GM19463 (cell line): ENCODE measurements at regions not wholly inside any gene's neighbourhood (a gene's known extent, or its start where the extent isn't known, plus 50 kb on each side); places are given as distances from the start of the nearest gene placed in this dataset.
A peak's percentile ranks its signal among the peaks of the same experiment; 100 is the strongest.
"Not testable (repeated sequence)": the region's sequence is repeated elsewhere in the genome, so short reads cannot be mapped to it uniquely, and the experiment has no call there.

Source experiments
- ATAC-seq: cut with Tn5 transposase; IDR thresholded peaks from one replicate; pipeline ENCODE4 v1.9.1; 2021; ENCODE audit warnings: mild to moderate bottlenecking, moderate library complexity; ENCODE audit not compliant: unreplicated experiment

DNA sequence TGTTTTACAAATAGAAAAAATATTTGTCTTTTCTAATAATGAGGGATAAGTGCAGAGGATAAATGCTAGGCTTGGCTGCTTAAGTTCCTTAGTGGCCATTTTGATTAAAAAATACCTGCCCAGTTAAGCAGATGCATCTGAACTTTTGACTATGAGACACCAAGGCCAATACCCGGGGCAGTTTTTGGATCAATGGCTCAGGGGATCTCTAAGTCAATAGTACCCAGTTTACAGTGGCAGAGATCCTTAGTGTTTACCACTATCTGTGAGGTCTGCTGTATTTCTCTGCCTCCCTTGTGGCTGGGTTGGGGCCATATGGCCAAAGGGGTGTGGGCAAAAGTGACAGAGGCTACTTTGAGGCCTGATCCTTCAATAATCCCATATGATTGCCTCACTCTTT is 184.5 kb upstream of the MAST4 start:
- no peak for ATAC-seq

DNA sequence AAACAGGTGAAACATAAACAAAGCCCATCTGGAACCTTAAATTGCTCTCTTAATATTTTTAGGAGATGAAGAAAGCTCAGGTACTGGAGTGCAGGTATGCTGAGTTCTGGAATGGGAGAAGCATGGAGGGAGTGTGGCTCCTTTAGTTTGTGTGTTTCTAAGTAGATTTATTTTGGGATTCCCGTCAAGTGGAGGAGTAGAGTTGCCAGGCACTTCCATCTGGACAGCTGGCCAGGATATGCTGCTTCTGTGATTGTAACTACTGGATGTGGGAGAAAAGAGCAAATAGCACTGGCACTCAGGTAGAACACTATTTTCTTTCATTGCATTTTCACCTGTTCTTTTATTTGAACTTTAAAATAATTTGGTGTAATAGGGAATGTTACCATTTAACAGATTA is 182.3 kb upstream of the MAST4 start:
- ATAC-seq: no peak

DNA sequence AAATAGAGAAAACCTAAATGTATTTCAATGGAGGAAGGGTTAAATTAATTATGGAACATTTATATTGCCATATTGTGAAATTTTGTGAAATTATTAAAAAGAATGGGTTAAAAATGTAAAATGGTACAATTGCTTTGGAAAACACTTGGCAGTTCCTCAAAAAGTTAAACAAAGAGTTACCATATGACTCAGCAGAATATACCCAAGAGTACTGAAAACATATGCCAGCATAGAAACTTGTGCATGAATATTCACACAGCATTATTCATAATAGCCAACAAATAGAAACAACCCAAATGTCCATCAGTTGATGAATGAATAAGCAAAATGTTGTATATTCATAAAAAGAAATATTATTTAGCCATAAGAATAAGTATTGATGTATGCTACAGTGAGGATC is 181.0 kb upstream of the MAST4 start:
- no peak for ATAC-seq

DNA sequence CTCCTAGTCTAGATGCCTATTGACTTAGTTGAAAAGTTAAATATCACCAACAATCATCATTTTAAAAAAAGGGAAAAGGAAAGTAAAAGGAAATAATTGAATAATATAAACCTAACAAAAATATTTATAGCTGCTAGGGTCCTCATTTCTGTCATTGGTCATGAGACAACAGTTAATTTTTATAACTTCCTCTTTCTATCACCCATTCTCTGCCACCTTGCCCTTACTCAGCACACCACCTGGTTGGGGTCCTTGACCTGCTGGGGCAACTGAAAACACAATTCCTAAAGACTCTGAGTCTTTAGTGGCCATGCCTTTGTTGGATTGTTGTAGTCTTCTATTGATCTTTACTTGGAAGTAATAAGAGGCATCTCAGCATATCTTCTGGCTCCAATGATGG is 179.5 kb upstream of the MAST4 start:
- no peak for ATAC-seq

DNA sequence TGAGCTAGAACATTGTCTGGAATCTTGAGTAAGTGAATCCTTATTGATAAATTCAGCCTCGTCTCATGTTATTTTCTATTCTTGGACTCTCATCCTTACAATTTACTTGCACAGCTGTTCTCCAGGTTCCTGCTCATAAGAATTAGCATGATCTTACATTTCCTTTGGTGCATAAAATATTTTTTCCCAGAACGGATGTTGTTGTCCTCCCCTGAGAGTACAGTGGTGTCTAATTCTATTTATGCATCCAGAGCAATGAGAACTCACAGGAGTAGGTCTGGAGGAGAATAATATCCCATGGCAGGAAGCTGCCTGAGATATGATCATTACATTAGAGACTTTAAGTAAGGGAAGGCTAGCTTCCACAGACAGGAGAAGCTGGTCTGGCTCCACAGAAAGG is 178.4 kb upstream of the MAST4 start:
- ATAC-seq: no peak

DNA sequence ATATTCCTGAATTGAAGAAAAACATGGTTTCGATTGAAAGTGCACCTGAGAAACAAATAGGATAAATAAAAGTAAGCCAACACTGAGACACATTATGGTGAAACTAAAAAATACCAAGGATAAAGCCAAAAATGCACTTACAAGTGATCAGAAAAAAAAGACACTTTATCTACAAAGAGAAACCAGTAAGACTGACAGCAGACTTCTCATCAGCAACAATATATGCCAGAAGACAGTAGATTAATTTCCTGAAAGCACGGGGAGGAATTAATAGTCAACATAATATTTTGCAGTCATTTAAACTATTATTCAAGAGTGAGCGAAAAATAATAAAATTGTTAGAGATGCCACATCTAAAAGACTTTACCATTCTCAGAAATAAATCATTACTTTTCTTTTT is 172.7 kb upstream of the MAST4 start:
- ATAC-seq: no peak

DNA sequence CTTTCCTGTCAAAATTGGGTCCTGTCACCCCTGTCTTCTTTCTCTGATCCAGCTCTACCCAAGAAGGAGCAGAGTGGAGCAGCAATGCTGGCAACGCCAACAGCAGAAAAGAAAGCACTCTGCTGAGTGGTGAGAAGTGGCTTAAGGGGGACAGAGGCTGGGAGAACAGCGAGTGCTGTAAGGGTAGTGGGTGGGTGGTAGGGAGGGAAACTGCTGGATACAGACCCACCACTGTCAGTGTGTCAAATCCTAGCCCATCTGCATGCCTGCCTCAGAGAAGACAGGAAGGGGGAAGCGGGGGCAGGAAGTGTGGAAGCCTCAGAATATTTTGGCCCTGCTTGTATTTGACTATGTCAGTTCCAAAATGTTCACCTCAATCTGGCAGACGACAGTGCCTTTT is 170.4 kb upstream of the MAST4 start:
- ATAC-seq: no peak

DNA sequence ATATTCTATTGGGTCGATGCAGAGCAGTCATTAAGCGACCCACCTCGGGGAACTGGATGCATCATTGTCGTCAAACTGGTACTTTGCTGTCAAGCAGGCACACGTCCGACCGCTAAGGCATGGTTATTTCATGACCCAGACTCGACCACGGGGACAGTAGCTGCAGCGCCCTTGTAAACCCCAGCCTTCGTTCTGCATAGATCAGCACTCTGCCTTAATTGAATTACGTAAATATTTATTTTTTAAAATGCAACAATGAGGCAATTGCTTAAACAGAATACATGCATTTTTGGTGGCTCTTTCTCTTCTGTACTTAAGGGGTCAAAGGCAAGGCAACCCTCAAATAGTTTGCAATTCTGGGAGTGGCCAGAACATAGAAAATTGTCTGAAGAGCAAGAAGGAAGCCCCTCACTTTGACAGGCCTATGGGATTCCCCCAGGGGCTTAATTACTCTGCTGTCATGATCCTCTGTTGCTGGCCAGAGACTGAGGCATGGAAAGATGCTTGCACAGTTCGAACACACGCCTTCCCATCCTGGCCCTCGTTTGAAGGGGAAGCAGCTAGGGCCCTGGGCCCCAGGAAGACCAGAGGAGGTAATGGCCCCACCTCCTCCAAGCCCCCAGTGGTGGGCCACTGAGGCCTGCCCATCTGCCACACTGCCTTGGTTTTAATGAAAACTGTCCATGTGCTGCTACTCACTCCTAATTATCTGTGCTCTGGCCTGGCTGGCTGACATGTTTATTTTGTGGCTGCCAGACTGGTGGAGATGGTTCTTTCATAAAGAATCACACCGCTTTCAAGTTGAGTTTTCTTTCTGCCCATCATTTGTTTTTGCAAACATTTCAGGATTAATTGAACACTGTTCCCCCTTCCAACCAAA is 169.7 kb upstream of the MAST4 start:
- no peak for ATAC-seq

DNA sequence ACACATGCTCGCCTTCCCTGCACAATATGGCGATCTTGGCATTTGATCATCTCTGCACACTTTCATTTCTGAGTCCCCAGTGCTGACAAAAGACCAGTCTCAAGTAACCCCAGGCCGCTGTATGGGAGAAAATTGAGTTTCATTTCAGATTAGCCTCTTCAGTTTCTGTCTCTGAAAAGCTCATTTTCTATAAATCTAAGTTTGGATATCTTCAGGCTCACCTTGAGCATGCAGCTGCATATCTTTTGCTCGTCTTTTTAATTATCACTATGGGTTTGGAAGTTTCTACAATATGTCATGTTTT is 169.1 kb upstream of the MAST4 start:
- ATAC-seq: no peak

DNA sequence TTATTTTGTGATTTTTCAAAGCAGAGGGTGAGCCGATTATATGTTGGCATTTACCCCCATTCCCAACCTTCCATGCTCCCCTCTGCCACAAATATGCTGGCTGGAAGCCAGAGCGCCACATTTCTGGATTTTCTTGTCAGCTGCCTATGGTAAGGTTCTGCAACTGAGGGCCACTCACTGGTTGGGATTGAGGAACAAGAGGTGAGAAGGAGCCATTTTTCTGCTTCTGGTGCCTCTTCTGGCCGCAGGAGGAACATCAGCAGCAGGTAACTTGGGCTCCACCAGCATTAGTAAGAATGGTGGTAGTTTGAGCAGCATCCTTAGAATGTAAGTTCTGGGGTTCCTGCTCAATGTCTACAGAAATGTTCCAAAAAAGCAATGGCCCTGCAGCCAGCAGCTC is 159.5 kb upstream of the MAST4 start:
- ATAC-seq: no peak

DNA sequence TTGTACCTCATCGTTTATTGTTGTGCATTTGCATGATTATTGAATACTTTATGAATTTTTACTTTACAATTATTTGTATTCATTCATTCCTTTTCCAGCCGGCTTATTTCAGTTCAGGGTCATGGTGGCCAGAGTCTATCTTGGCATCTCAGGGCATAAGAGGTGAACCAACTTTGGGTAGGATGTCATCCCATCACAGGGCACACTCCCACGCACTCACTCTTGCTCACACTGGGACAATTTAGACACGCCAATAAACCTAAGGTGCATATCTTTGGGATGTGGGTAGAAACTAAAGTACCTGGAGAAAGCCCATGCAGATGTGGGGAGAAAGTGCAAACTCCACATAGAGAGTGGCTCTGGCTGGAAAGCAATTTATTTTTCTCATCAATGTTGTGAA is 158.1 kb upstream of the MAST4 start:
- no peak for ATAC-seq

DNA sequence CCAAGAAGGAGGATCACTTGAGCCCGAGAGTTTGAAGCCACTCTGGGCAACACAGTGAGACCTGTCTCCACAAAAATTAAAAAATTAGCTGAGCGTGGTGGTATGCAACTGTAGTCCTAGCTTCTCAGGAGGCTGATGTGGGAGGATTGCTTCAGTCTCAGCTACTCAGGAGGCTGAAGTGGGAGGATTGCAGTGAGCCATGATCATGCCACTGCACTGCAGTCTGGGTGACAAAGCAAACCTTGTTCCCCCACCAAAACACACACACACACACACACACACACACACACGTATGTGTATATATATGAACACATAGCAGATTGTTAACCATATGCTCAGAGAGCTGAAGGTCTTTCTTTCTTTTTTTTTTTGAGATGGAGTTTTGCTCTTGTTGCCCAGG is 157.5 kb upstream of the MAST4 start:
- ATAC-seq: no peak

DNA sequence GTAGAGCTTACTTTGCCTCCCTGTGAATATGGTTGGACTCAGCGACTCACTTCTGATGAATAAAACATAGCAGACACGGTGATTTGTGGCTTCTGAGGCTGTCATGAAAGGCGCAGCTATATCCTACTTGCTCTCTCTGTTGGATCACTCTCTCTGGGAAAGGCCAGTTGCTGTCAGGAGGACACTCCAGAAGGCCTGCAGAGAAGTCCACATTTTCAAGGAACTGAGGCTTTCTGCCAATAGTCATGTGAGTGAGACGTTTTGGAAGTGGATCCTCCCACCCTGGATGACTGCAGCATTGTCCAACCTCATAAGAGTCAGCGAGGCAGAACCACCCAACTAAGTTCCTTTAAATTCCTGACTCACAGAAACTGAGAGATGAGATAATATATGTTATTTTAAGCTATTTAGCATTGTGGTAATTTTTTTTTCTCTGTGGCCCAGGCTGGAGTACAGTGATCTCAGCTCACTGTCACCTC is 156.0 kb upstream of the MAST4 start:
- peak; percentile 72 for ATAC-seq

DNA sequence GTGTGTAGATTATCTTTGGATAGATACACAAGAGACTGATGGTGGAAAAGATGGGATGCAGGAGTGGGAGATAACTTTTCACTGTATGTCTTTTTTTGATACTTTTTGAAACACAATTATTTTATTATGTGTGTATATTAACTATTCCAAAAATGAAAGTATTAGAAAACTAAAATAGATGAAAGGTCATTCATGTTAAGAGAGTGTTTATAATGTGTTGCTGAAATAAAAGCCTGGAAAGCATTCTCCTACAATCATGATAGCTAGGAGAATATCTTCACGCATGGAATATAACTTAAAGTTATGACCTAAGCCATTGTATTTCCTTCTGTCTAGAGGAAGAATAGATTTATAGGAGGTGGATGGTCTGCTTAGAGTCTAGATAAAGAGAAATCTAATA is 154.8 kb upstream of the MAST4 start:
- ATAC-seq: no peak

DNA sequence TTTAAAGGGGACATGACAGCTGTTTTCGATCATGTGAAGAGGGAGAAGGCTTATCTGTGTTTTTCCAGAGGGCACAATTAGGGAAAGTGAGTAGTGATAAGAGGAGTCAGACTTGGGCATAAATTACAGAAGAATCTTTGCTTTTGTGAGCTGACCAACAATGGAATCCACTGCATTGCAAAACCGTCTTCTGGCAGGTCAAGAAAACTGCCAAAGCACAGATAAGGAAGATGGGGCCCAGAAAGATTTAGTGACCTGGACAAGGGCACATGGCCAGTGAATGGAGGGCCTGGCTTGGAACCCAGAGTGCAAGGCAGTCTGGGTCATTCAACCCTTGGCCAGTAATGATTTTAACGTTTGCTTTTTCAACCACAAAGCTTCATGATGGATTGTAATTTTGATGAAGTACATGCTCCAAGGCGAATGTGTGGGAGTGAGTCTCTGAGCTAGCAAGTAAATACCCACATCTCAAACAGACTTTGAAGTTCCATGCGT is 153.2 kb upstream of the MAST4 start:
- no peak for ATAC-seq

DNA sequence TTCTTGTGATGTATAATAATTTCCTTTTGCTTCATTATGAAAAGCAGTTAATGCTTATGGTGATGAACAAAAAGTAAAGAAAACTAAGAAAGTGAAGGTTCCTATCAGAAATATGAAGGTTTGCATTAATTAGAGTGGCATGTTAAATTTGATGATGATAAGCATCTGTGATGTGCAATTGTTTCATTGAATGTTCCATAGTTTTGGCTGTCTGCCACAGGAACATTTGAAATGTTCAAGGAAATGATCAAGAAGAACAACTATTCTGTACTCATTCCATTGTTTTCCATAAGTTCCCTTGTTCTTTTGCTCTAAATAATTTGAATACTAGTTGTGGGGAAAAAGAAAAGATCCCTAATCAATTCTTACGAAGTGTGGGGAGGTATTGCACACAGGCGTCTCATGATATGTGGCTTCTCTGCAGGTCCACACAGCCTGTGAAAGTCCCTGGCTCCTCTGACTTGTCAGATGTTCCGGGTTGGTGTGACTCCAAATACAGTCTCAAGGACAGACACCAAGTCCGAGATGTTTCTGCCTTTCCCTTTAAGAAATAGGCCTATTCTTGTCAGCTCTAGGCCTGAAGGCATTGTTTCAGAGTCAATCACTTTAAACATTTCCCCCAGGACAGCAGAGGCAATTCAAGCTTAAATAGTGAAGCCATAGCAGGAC is 152.6 kb upstream of the MAST4 start:
- ATAC-seq: no peak

DNA sequence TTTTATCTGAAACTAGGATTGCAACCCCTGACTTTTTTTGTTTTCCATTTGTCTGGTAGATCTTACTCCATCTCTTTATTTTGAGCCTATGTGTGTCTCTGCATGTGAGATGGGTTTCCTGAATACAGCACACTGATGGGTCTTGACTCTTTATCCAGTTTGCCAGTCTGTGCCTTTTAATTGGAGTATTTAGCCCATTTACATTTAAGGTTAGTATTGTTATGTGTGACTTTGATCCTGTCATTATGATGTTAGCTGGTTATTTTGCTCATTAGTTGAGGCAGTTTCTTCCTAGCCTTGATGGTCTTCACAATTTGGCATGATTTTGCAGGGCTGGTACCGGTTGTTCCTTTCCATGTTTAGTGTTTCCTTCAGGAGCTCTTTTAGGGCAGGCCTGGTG is 148.1 kb upstream of the MAST4 start:
- ATAC-seq: not testable (repeated sequence)

DNA sequence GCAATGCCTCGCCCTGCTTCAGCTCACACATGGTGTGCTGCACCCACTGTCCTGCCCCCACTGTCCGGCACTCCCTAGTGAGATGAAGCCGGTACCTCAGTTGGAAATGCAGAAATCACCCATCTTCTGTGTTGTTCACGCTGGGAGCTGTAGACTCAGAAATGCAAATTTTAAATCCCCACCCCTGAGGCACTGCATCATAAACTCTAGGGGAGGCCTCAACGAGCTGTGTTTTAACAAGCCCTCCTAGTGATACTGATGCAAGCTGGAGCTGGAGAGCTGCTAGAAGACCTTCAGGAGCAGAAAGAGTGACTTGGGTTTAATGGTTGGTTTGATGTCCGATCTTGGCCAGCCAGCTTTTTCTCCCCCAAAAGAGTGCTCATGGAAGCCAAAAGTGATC is 146.0 kb upstream of the MAST4 start:
- no peak for ATAC-seq

DNA sequence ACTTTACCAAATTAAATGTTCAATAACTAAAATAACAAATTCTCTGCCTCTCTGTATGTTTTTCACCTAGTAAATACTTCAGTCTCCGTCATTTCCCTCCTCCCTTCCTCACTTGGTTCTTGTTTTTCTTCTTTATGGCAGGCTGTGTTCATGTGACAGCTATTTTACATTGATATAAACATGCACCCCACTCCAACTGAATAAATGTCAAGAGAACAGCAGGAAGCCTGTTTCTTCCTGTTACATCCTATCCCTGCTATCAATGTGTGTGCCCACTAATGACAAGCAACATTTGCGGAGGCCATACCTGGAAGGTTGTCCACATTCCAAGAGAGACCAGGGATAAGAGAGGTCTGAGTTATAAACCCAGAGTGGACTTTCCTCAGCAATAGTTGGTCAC is 145.2 kb upstream of the MAST4 start:
- ATAC-seq: no peak

DNA sequence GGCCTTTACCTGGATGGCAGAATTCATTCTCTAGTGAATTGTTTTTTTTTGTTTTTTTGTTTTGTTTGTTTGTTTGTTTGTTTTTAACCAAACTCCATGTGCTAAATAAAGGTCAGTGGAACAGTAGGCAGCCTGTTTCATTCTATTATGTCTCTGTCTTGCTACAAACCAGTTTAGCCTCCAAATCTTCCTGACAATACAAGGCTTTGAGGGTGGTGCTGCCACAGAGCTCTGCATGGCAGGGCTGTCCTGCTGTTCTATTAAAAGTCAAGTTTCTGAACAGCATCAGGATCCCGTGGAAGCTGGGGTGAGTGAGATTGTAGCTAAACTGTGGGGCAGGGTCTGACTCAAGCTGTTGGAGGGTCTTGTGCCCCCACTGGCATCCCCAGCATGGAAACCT is 144.1 kb upstream of the MAST4 start:
- ATAC-seq: no peak

DNA sequence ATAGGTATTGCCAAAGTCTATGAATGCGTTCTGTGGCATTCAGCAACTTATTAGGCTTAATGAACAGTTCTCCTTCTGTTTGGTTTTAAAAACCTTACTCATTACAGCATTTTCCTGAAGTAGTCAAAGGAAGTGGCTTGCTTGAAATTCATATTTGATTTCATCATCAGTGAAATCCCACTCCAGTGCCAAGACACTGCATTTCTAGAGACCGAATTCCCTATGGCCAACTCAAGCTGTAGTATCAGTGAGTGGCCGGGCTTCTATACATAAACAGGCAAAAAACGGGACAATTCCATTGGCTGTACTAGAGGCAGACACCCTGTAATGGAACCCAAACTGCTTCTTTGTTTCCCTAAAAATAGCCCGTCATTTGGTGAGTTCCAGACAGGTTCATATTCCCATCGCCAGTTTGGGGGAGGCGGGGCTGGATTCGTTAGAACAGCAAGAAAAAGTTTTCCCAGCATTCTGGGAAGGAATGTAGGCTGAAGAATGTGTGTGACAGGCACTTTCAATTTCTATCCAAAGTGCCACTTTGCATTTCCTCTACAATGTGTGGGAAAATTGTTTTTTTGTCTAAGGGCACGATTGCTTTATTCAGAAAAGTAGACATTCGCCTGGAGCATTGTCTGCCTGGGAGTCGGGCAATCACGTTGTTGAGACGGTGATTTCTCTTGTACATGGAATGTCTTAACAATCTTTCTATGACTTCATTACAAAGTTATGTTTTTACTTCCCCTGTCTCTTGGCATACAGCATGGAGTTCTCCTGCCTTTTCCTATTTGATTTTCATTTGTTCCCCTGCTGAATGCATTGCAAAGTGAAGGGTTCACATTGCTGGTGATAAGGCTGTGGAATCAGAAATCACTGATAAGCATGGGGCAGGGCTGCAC is 141.8 kb upstream of the MAST4 start:
- ATAC-seq: no peak
